Naive thymus-derived CD4-positive, alpha-beta T cell (primary cell): ENCODE measurements at regions not wholly inside any gene's neighbourhood (a gene's known extent, or its start where the extent isn't known, plus 50 kb on each side); places are given as distances from the start of the nearest gene placed in this dataset.

Experiments
- ATAC-seq: fragments of 150-1000 bp; cut with Tn5 transposase; 2 replicates; pipeline ENCODE4 v1.10.0; 2021; ENCODE audit warnings: mild to moderate bottlenecking, moderate library complexity
- CTCF ChIA-PET: fragments of 350-600 bp; sonication (Branson Sonifier 250); formaldehyde crosslinking; loops from one replicate; lab custom pipeline; 2021; ENCODE audit warnings: antibody characterized with exemption; lab: Charles Lee
- POLR2A ChIA-PET: fragments of 350-600 bp; sonication (Branson Sonifier 250); formaldehyde crosslinking; loops from one replicate; lab custom pipeline; 2021; ENCODE audit warnings: antibody characterized with exemption, inconsistent platforms; lab: Charles Lee
- DNase-seq, 9 donors: peaks; one replicate each; pipeline versions ENCODE4 v3.0.0 to v3.0.0-alpha.2; 2020 to 2022; ENCODE audit warnings: mixed read lengths in 1 of 9
- H3K27ac ChIP-seq: one replicate; pipeline ENCODE4 v1.7.0; 2013; ENCODE audit warnings: mild to moderate bottlenecking, low read depth, low read length, moderate library complexity
- H3K27me3 ChIP-seq, 2 donors: one replicate each; pipeline ENCODE4 v1.7.0; 2013; ENCODE audit warnings: low read length in 2 of 2, mild to moderate bottlenecking in 2 of 2, moderate library complexity in 2 of 2; ENCODE audit not compliant: control insufficient read depth in 2 of 2, insufficient read depth in 2 of 2
- H3K36me3 ChIP-seq, 3 experiments: 1 replicate in 2 of 3; 2 replicates in 1 of 3; pipeline ENCODE4 v1.7.0; 2013; ENCODE audit warnings: low read length in 3 of 3, mild to moderate bottlenecking in 3 of 3, moderate library complexity in 1 of 3; ENCODE audit not compliant: insufficient read depth in 3 of 3, control insufficient read depth in 2 of 3
- H3K4me1 ChIP-seq, 2 donors: one replicate each; pipeline ENCODE4 v1.7.0; 2013; ENCODE audit warnings: low read length in 2 of 2, mild to moderate bottlenecking in 2 of 2, moderate library complexity in 1 of 2; ENCODE audit not compliant: control insufficient read depth in 2 of 2, insufficient read depth in 2 of 2
- H3K4me3 ChIP-seq: 2 replicates; pipeline ENCODE4 v1.7.0; 2013; ENCODE audit warnings: mild to moderate bottlenecking, low read length
- H3K9me3 ChIP-seq, 3 experiments: 1 replicate in 2 of 3; 2 replicates in 1 of 3; pipeline ENCODE4 v1.7.0; 2013; ENCODE audit warnings: low read length in 3 of 3; ENCODE audit not compliant: control insufficient read depth in 2 of 3
- H3K27ac Mint-ChIP-seq, 9 donors: one replicate each; pipeline ENCODE4 v1.8.0; 2020 to 2022; ENCODE audit warnings: mixed read lengths in 9 of 9, mild to moderate bottlenecking in 8 of 9, moderate library complexity in 5 of 9, inconsistent platforms in 2 of 9
- H3K27me3 Mint-ChIP-seq, 5 donors: one replicate each; pipeline ENCODE4 v1.8.0; 2021 to 2022; ENCODE audit warnings: mixed read lengths in 5 of 5, mild to moderate bottlenecking in 1 of 5
- H3K36me3 Mint-ChIP-seq, 5 donors: one replicate each; pipeline ENCODE4 v1.8.0; 2020 to 2022; ENCODE audit warnings: mixed read lengths in 5 of 5, mild to moderate bottlenecking in 3 of 5, inconsistent platforms in 1 of 5
- H3K4me1 Mint-ChIP-seq, 7 donors: one replicate each; pipeline ENCODE4 v1.8.0; 2020 to 2022; ENCODE audit warnings: mixed read lengths in 7 of 7, mild to moderate bottlenecking in 3 of 7, inconsistent platforms in 1 of 7
- H3K4me3 Mint-ChIP-seq, 10 donors: one replicate each; pipeline ENCODE4 v1.8.0; 2020 to 2022; ENCODE audit warnings: mild to moderate bottlenecking in 10 of 10, mixed read lengths in 10 of 10, moderate library complexity in 6 of 10, inconsistent platforms in 2 of 10
- H3K9me3 Mint-ChIP-seq, 11 donors: one replicate each; pipeline ENCODE4 v1.8.0; 2020 to 2022; ENCODE audit warnings: mixed read lengths in 11 of 11, mild to moderate bottlenecking in 4 of 11, inconsistent platforms in 1 of 11, moderate library complexity in 1 of 11
- intact Hi-C, 2 donors: fragments of 100-400 bp; cut with micrococcal nuclease; formaldehyde crosslinking; loops; one replicate each; pipeline ENCODE4 v1.15.1; 2023

DNA sequence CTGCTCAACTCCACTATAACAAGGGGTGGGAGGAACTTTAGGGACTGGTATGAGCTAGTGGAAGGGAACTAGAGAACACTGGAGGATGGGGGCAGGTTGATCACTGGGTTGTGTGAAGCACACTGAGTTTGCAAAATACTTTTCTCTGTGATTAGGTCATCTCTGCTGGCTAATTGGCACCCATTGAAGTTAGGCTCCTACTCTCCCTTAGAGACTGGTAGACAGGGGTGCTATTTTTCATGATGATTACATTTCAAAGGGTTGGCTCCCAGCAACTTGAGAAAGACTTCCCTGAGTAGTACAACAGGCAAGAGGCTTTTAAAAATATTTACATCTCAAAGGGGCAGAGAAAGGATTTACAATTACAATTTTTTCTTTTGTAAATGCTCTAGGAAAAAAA lies 50.4 kb upstream of the MTAP start:
- no peaks in the 10 kb centered on the region for H3K36me3 ChIP-seq
- no peak overlapping the region for H3K27ac Mint-ChIP-seq
- ATAC-seq (no peak), DNase-seq (no peak)
- no peaks in the 10 kb centered on the region for H3K9me3 Mint-ChIP-seq
- H3K36me3 Mint-ChIP-seq, result peaks cover 0 to 3% (median 0%) of the 10 kb centered on the region in 5 donors
- H3K27me3 Mint-ChIP-seq, result peaks cover 4 to 86% (median 11%) of the 10 kb centered on the region in 5 donors
- H3K4me3 ChIP-seq, result no peak overlapping the region
- ChIA-PET POLR2A (interaction anchor here (1.1 kb wide), 1 partner anchor 11 kb away, joined by 3 read pairs; no protein-coding TSS in a partner anchor), CTCF (interaction anchor here (0.7 kb wide), 1 partner anchor 286 kb away, joined by 3 read pairs; no protein-coding TSS in a partner anchor)
- no peak overlapping the region for H3K27ac ChIP-seq
- no peak overlapping the region for H3K4me3 Mint-ChIP-seq
- no peaks in the 10 kb centered on the region for H3K27me3 ChIP-seq
- no peaks in the 10 kb centered on the region for H3K9me3 ChIP-seq
- intact Hi-C loops, result no loop called here
- H3K4me1 ChIP-seq, result no peaks in the 10 kb centered on the region
- H3K4me1 Mint-ChIP-seq, result peaks cover 0 to 3% (median 0%) of the 10 kb centered on the region in 7 donors
